Neural cell (in vitro differentiated cells): ENCODE measurements at regions not wholly inside any gene's neighbourhood (a gene's known extent, or its start where the extent isn't known, plus 50 kb on each side); places are given as distances from the start of the nearest gene placed in this dataset.

Experiments
- H2AFZ ChIP-seq: fragments of 200-600, 300-800 bp; sonication (generic), shearing (Covaris generic); 2 replicates; pipeline ENCODE4 v1.6.0; 2014; ENCODE audit warnings: low read depth, mild to moderate bottlenecking, antibody characterized with exemption, low read length, moderate library complexity
- H3F3A ChIP-seq: fragments of 200-600 bp; shearing (Covaris generic); 2 replicates; pipeline ENCODE4 v1.6.1; 2016; ENCODE audit warnings: mild to moderate bottlenecking, moderate library complexity, mixed read lengths, antibody characterized with exemption, low read length; ENCODE audit not compliant: insufficient read depth, poor library complexity, severe bottlenecking
- H3K27ac ChIP-seq: fragments of 200-600, 300-800 bp; sonication (generic), shearing (Covaris generic); 2 replicates; pipeline ENCODE4 v1.5.1; 2014; ENCODE audit warnings: mild to moderate bottlenecking, low read length, moderate library complexity
- H3K27me3 ChIP-seq: fragments of 300-800, 200-600 bp; sonication (generic), shearing (Covaris generic); 2 replicates; pipeline ENCODE4 v1.6.0; 2014; ENCODE audit warnings: mild to moderate bottlenecking, low read depth, low read length, moderate library complexity; ENCODE audit not compliant: insufficient read depth
- H3K36me3 ChIP-seq: fragments of 300-800, 200-600 bp; sonication (generic), shearing (Covaris generic); 2 replicates; pipeline ENCODE4 v1.5.1; 2014; ENCODE audit warnings: mild to moderate bottlenecking, antibody characterized with exemption, low read length, moderate library complexity; ENCODE audit not compliant: insufficient read depth
- H3K4me2 ChIP-seq: fragments of 300-800, 200-600 bp; sonication (generic), shearing (Covaris generic); 2 replicates; pipeline ENCODE4 v1.6.0; 2014; ENCODE audit warnings: mild to moderate bottlenecking, low read length
- H3K4me3 ChIP-seq: fragments of 300-800, 200-600 bp; sonication (generic), shearing (Covaris generic); 2 replicates; pipeline ENCODE4 v1.5.1; 2014; ENCODE audit warnings: mild to moderate bottlenecking, low read length, moderate library complexity
- H3K79me2 ChIP-seq: fragments of 200-600 bp; shearing (Covaris generic); replicated peaks from 2 replicates; pipeline ENCODE4 v1.6.0; 2014; ENCODE audit warnings: mild to moderate bottlenecking, low read length, moderate library complexity; ENCODE audit not compliant: insufficient read depth
- H3K9ac ChIP-seq: fragments of 300-800, 200-600 bp; sonication (generic), shearing (Covaris generic); 2 replicates; pipeline ENCODE4 v1.6.1; 2016; ENCODE audit warnings: mild to moderate bottlenecking, low read length, mixed read lengths
- H3K9me2 ChIP-seq: fragments of 200-600 bp; shearing (Covaris generic); 2 replicates; pipeline ENCODE4 v1.6.1; 2016; ENCODE audit warnings: mild to moderate bottlenecking, low read length, mixed read lengths; ENCODE audit not compliant: insufficient read depth
- H3K9me3 ChIP-seq: fragments of 200-600, 300-800 bp; sonication (generic), shearing (Covaris generic); 2 replicates; pipeline ENCODE4 v1.6.1; 2016; ENCODE audit warnings: mild to moderate bottlenecking, mixed run types, low read length, moderate library complexity, mixed read lengths
- H4K20me1 ChIP-seq: fragments of 200-600 bp; shearing (Covaris generic); 2 replicates; pipeline ENCODE4 v1.6.1; 2016; ENCODE audit warnings: mild to moderate bottlenecking, mixed run types; ENCODE audit not compliant: insufficient read depth
- EP300 ChIP-seq: fragments of 450-650 bp; conservative IDR thresholded peaks from 2 replicates; pipeline ENCODE4 v1.6.1; 2014; ENCODE audit warnings: antibody characterized with exemption, mild to moderate bottlenecking, moderate library complexity; ENCODE audit not compliant: poor library complexity, severe bottlenecking
- EZH2 ChIP-seq: fragments of 200-600, 300-800 bp; shearing (Covaris generic), sonication (generic); IDR thresholded peaks from 2 replicates; pipeline ENCODE4 v1.6.1; 2014; ENCODE audit warnings: antibody characterized with exemption, low read length, borderline replicate concordance, mild to moderate bottlenecking; ENCODE audit not compliant: insufficient read depth, poor library complexity, severe bottlenecking
- MXI1 ChIP-seq: fragments of 450-650 bp; conservative IDR thresholded peaks from 2 replicates; pipeline ENCODE4 v1.6.1; 2014; ENCODE audit warnings: antibody characterized with exemption, mild to moderate bottlenecking; ENCODE audit not compliant: poor library complexity, severe bottlenecking
- POLR2AphosphoS5 ChIP-seq: IDR thresholded peaks from 2 replicates; pipeline ENCODE4 v1.6.1; 2012
- RAD21 ChIP-seq: fragments of 450-650 bp; conservative IDR thresholded peaks from 2 replicates; pipeline ENCODE4 v1.6.1; 2014; ENCODE audit warnings: antibody characterized with exemption, mild to moderate bottlenecking, moderate library complexity
- SMC3 ChIP-seq: fragments of 450-650 bp; conservative IDR thresholded peaks from 2 replicates; pipeline ENCODE4 v1.6.1; 2014; ENCODE audit warnings: antibody characterized with exemption, mild to moderate bottlenecking, moderate library complexity; ENCODE audit not compliant: poor library complexity
- TAF1 ChIP-seq: IDR thresholded peaks from 2 replicates; pipeline ENCODE4 v1.6.1; 2012; ENCODE audit warnings: low read depth
- TF ChIP-seq, protein P1 (sequence below): fragments of 450-650 bp; IDR thresholded peaks from 2 replicates; pipeline ENCODE4 v1.5.1; 2014; ENCODE audit warnings: antibody characterized with exemption, mild to moderate bottlenecking, moderate library complexity; ENCODE audit not compliant: poor library complexity, severe bottlenecking
- TF ChIP-seq, protein P2 (sequence below): IDR thresholded peaks from 2 replicates; pipeline ENCODE4 v1.6.1; 2012; ENCODE audit warnings: borderline replicate concordance

DNA sequence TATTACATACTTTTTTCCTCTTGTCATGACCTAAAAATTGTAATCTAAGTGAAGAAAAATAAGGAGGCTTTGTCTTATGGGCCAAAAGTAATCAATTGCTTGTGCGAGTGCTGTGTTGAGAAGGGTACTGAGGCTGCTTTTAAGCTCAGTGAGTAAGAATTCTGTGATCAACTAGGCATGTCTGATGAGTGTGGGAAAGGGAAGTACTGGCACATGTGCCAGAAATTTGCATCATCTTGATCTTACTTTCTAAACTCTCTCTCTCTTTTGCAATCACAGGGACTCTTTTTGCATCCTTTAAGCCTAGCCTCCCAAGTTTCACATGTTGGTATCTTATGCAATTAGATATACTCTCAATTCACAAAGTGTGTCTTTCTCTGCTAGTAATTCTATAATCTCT lies 329.9 kb downstream of the KIF4B start:
- H3K36me3 ChIP-seq, result no peaks in the 10 kb centered on the region
- H3K4me2 ChIP-seq, result no peak overlapping the region
- H4K20me1 ChIP-seq, result no peaks in the 10 kb centered on the region
- no peaks in the 10 kb centered on the region for H3K9me2 ChIP-seq
- H3K27me3 ChIP-seq, result no peaks in the 10 kb centered on the region
- TF ChIP-seq, protein P1, sequence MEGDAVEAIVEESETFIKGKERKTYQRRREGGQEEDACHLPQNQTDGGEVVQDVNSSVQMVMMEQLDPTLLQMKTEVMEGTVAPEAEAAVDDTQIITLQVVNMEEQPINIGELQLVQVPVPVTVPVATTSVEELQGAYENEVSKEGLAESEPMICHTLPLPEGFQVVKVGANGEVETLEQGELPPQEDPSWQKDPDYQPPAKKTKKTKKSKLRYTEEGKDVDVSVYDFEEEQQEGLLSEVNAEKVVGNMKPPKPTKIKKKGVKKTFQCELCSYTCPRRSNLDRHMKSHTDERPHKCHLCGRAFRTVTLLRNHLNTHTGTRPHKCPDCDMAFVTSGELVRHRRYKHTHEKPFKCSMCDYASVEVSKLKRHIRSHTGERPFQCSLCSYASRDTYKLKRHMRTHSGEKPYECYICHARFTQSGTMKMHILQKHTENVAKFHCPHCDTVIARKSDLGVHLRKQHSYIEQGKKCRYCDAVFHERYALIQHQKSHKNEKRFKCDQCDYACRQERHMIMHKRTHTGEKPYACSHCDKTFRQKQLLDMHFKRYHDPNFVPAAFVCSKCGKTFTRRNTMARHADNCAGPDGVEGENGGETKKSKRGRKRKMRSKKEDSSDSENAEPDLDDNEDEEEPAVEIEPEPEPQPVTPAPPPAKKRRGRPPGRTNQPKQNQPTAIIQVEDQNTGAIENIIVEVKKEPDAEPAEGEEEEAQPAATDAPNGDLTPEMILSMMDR, result no peak
- TF ChIP-seq POLR2AphosphoS5 (no peak), RAD21 (no peak)
- TF ChIP-seq, protein P2, sequence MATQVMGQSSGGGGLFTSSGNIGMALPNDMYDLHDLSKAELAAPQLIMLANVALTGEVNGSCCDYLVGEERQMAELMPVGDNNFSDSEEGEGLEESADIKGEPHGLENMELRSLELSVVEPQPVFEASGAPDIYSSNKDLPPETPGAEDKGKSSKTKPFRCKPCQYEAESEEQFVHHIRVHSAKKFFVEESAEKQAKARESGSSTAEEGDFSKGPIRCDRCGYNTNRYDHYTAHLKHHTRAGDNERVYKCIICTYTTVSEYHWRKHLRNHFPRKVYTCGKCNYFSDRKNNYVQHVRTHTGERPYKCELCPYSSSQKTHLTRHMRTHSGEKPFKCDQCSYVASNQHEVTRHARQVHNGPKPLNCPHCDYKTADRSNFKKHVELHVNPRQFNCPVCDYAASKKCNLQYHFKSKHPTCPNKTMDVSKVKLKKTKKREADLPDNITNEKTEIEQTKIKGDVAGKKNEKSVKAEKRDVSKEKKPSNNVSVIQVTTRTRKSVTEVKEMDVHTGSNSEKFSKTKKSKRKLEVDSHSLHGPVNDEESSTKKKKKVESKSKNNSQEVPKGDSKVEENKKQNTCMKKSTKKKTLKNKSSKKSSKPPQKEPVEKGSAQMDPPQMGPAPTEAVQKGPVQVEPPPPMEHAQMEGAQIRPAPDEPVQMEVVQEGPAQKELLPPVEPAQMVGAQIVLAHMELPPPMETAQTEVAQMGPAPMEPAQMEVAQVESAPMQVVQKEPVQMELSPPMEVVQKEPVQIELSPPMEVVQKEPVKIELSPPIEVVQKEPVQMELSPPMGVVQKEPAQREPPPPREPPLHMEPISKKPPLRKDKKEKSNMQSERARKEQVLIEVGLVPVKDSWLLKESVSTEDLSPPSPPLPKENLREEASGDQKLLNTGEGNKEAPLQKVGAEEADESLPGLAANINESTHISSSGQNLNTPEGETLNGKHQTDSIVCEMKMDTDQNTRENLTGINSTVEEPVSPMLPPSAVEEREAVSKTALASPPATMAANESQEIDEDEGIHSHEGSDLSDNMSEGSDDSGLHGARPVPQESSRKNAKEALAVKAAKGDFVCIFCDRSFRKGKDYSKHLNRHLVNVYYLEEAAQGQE, result no peak
- no peak overlapping the region for H3K9ac ChIP-seq
- H3F3A ChIP-seq, result no peaks in the 10 kb centered on the region
- H3K79me2 ChIP-seq, result no peaks in the 10 kb centered on the region
- H3K9me3 ChIP-seq, result no peaks in the 10 kb centered on the region
- no peak overlapping the region for H3K4me3 ChIP-seq
- no peak overlapping the region for H3K27ac ChIP-seq
- H2AFZ ChIP-seq, result no peak overlapping the region

DNA sequence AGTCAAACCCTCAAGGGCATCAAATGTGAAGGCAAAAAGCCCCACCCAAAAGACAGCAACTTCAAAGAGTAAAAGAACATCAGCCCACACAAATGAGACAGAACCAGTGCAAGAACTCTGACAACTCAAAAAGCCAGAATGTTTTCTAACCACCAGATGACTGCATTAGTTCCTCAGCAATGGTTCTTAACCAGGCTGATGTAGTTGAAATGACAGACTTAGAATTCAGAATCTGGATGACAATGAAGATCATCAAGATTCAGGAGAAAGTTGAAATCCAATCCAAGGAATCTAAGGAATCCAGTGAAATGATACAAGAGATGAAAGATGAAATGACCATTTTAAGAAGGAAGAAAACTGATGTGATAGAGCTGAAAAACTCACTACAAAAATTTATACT lies 339.7 kb downstream of the KIF4B start:
- H3K9ac ChIP-seq, result no peak overlapping the region
- H3K36me3 ChIP-seq, result no peaks in the 10 kb centered on the region
- H3K9me2 ChIP-seq, result no peaks in the 10 kb centered on the region
- no peak overlapping the region for H3K27ac ChIP-seq
- H4K20me1 ChIP-seq, result no peaks in the 10 kb centered on the region
- H3K4me3 ChIP-seq, result no peak overlapping the region
- no peaks in the 10 kb centered on the region for H3K9me3 ChIP-seq
- no peaks in the 10 kb centered on the region for H3F3A ChIP-seq
- TF ChIP-seq MXI1 (no peak), SMC3 (no peak), EP300 (no peak), RAD21 (no peak), TAF1 (no peak), POLR2AphosphoS5 (no peak), EZH2 (no peak)
- TF ChIP-seq, protein P1, result no peak
- TF ChIP-seq, protein P2, result no peak
- no peaks in the 10 kb centered on the region for H3K79me2 ChIP-seq
- H3K4me2 ChIP-seq, result no peak overlapping the region
- H2AFZ ChIP-seq, result no peak overlapping the region
- no peaks in the 10 kb centered on the region for H3K27me3 ChIP-seq
